Bronchial epithelial cell (primary cell): ENCODE measurements at regions not wholly inside any gene's neighbourhood (a gene's known extent, or its start where the extent isn't known, plus 50 kb on each side); places are given as distances from the start of the nearest gene placed in this dataset.

Source experiments
- DNase-seq: peaks from one replicate; pipeline ENCODE4 v3.0.0-alpha.2; 2010; ENCODE audit warnings: low read depth
- FAIRE-seq: peaks from 2 replicates; lab custom pipeline; 2011; peaks lifted over from hg19 to GRCh38; lab: Jason Lieb, UNC
- H3K27me3 ChIP-seq: 2 replicates; pipeline ENCODE4 v1.5.1; 2011; ENCODE audit warnings: low read length; ENCODE audit not compliant: control insufficient read depth, insufficient read depth
- H3K36me3 ChIP-seq: 2 replicates; pipeline ENCODE4 v1.5.1; 2011; ENCODE audit warnings: low read length; ENCODE audit not compliant: control insufficient read depth, insufficient read depth
- H3K4me3 ChIP-seq: 2 replicates; pipeline ENCODE4 v1.5.1; 2011; ENCODE audit warnings: mild to moderate bottlenecking, low read depth, low read length, control low read depth
- TF ChIP-seq, protein P1 (sequence below): IDR thresholded peaks from 2 replicates; pipeline ENCODE4 v1.5.1; 2011; ENCODE audit warnings: mild to moderate bottlenecking, moderate library complexity, low read length, control low read depth, inconsistent platforms; ENCODE audit not compliant: insufficient read depth, severe bottlenecking

DNA sequence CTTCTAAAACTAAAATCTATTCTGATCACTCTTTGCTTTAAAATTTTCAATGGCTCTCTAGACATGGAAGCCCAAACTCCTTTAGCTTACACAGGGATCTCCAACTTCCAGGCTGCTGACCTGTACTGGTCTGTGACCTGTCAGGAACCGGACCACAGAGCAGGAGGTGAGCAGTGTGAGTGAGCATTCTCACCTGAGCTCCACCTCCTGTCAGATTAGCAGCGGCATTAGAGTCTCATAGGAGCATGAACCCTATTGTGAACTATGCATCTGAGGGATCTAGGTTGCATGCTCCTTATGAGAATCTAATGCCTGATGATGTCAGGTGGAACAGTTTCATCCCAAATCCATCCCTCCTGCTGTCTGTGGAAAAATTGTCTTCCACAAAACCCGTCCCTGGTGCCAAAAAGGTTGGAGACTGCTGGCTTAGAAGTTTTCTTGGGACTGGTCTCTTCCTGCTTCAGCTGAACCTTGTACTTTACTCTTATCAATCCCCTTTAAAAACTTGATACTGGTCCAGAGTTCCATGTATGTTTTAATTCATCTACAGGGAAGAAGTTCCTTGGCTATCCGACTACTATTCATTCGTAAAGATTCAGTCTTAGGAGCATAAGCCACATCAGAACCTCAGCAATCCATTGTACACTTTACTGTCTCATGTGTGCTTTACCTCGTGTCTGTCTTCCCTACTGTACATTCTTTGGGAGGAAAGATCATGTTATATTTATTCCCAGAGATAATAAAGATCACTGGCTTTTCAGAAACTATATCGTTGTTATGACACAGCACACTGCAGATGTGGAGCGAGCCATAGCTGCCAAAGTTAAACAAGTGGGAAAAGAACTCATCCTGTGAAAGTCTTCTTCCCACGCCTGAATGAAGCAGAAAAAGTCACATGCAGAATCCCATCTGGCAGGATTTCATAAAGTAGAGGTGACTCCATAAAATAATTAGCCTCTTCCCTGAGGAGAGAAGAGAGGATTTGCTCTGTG lies 183.8 kb downstream of the LRATD1 start:
- no peak for DNase-seq
- H3K4me3 ChIP-seq, result no peak overlapping the region
- H3K36me3 ChIP-seq, result no peaks in the 10 kb centered on the region
- H3K27me3 ChIP-seq, result no peaks in the 10 kb centered on the region
- no peak for FAIRE-seq
- TF ChIP-seq, protein P1, sequence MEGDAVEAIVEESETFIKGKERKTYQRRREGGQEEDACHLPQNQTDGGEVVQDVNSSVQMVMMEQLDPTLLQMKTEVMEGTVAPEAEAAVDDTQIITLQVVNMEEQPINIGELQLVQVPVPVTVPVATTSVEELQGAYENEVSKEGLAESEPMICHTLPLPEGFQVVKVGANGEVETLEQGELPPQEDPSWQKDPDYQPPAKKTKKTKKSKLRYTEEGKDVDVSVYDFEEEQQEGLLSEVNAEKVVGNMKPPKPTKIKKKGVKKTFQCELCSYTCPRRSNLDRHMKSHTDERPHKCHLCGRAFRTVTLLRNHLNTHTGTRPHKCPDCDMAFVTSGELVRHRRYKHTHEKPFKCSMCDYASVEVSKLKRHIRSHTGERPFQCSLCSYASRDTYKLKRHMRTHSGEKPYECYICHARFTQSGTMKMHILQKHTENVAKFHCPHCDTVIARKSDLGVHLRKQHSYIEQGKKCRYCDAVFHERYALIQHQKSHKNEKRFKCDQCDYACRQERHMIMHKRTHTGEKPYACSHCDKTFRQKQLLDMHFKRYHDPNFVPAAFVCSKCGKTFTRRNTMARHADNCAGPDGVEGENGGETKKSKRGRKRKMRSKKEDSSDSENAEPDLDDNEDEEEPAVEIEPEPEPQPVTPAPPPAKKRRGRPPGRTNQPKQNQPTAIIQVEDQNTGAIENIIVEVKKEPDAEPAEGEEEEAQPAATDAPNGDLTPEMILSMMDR, result no peak

DNA sequence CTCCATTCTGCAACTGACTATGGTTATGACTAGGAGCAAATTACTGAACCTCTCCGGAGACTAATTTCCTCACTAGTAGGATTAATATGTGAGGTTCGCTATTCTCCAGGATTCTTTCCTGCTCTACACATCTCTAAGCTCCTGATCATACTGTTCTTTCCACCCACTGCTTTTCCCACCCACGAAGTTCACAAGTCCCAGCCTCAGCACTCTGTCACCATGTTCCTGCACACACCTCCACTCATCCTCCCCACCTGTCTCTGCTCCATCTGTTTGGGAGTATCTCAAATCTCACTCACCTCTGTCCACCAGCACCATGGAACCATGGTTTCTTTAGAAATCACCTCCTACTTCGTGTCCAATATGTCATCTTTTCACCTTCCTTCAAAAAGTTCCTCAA lies 185.3 kb downstream of the LRATD1 start:
- Histone ChIP-seq H3K36me3 (no peaks in the 10 kb centered on the region), H3K4me3 (no peak overlapping the region), H3K27me3 (no peaks in the 10 kb centered on the region)
- DNase-seq (no peak), FAIRE-seq (peak; percentile 28)
- TF ChIP-seq, protein P1, result no peak

DNA sequence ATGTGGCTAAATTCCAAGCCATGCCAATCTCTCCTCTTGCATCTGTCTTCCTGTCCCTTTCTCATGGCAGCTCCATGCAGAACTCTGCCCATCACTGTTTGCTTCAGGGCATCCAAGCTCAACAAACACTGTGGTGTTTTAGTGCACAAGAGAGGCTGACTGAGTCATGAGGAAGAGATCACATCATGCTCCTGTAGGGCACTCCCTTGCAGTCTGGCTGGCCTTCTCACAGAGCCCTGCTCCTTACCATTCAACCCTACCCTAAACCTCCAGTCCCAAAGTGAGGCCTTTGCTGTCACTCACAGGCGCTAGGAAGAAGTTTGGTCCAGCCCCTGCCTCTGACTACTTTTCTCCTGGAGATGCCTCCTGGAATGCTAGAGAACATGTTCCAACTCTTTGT lies 194.0 kb downstream of the LRATD1 start:
- TF ChIP-seq, protein P1, result no peak
- no peak for FAIRE-seq

DNA sequence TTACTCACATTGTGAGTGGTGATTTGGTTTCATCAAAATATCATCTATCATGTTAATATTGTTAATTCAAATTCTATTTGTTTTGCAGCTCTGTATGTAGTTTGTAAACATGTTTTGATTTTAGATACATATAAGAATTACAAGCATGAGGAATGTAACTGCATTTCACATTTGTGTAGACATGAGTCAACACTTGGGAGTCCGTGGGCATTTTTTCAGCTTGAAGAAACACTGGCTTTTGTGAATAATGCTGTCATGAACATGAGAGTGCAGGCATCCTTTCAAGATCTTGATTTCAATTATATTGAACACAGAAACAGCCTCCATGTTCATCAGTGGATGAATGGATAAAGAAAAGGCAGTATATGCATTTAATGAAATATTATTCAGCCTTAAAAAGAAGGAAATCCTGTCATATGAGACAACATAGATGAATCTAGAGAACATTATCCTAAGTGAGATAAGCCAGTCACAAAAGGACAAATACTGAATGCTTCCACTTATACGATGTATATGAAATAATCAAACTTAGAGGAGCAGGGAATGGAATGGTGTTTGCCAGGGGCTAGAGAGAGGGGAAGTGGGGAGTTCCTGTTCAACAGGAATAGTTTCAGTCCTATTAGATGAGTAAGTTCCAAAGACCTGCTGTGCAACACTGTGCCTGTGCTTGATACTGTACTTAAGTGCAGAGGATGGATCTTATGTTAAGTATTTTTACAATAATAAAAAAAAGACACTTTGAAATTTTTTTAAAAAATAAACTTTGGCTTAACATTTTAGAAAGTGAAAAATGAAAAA lies 194.9 kb downstream of the LRATD1 start:
- Histone ChIP-seq H3K36me3 (no peaks in the 10 kb centered on the region), H3K4me3 (no peak overlapping the region), H3K27me3 (no peaks in the 10 kb centered on the region)
- TF ChIP-seq, protein P1, result no peak
- peak; percentile 62 for DNase-seq
- no peak for FAIRE-seq

More for the DNA sequence above, 194.0 kb downstream of the LRATD1 start:
- Histone ChIP-seq H3K36me3 (no peaks in the 10 kb centered on the region), H3K4me3 (no peak overlapping the region), H3K27me3 (no peaks in the 10 kb centered on the region)
- peak; percentile 81 for DNase-seq

DNA sequence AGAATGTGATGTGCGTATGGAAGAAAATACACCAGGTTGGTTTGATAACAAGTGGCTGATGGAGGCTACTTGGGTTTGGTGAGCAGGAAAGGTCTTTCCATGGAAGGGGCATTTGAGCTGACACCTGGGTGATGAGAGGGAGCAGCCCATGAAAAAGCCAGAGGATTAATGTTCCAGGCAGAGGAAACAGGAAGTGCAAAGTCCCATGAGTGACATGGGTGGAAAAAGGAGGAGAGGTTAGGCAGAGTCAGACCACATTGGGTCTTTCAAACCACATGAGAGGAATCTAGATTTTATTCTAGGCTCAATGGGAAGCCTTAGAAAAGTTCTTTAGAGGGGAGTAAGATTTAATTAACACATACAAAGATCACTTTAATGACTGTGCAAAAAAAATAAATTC lies 195.7 kb downstream of the LRATD1 start:
- no peaks in the 10 kb centered on the region for H3K27me3 ChIP-seq
- H3K36me3 ChIP-seq, result no peaks in the 10 kb centered on the region
- TF ChIP-seq, protein P1, result no peak
- DNase-seq, result no peak
- FAIRE-seq, result no peak
- H3K4me3 ChIP-seq, result no peak overlapping the region
